GM12878 (cell line): ENCODE measurements at regions not wholly inside any gene's neighbourhood (a gene's known extent, or its start where the extent isn't known, plus 50 kb on each side); places are given as distances from the start of the nearest gene placed in this dataset.

ENCODE experiments used
- ATAC-seq: fragments of 200-7000 bp; cut with Tn5 transposase; 3 replicates; pipeline ENCODE4 v1.9.1; 2020; ENCODE audit warnings: mild to moderate bottlenecking, moderate library complexity
- BruUV-seq: library from RNA; stranded (reverse); fragments of 400-500 nt; replicated peaks from 2 replicates; lab custom pipeline; 2021; lab: Mats Ljungman, UMichigan
- CTCF ChIA-PET: fragments of 300-600 bp; sonication (Branson Sonifier 250); formaldehyde crosslinking; extraction: SDS; loops from one replicate; lab custom pipeline; 2021; ENCODE audit warnings: inconsistent platforms; lab: Yijun Ruan, JAX
- POLR2A ChIA-PET: fragments of 350-600 bp; formaldehyde crosslinking; extraction: SDS; loops from one replicate; lab custom pipeline; 2021; ENCODE audit warnings: inconsistent platforms; lab: Charles Lee
- RAD21 ChIA-PET: fragments of 300-600 bp; sonication (Branson Sonifier 250); formaldehyde crosslinking; loops from one replicate; lab custom pipeline; 2023; ENCODE audit warnings: antibody characterized with exemption; ENCODE audit not compliant: unreplicated experiment; lab: Charles Lee
- SMC1A ChIA-PET: fragments of 300-600 bp; sonication (Branson Sonifier 250); formaldehyde crosslinking; loops from one replicate; lab custom pipeline; 2023; ENCODE audit not compliant: unreplicated experiment, uncharacterized antibody; lab: Charles Lee
- DNase-seq: peaks from one replicate; pipeline ENCODE4 v3.0.0-alpha.2; 2011; ENCODE audit warnings: low read depth, low spot score
- FAIRE-seq: peaks from 3 replicates; lab custom pipeline; 2011; peaks lifted over from hg19 to GRCh38; lab: Jason Lieb, UNC
- H2AFZ ChIP-seq: 2 replicates; pipeline ENCODE4 v1.6.0; 2011; ENCODE audit warnings: low read depth, low read length, control low read depth; ENCODE audit not compliant: control insufficient read depth
- H3K27ac ChIP-seq: 2 replicates; pipeline ENCODE4 v1.5.1; 2011; ENCODE audit warnings: control low read depth; ENCODE audit not compliant: control insufficient read depth, insufficient read depth
- H3K27me3 ChIP-seq, 2 experiments: replicated peaks in 1 of 2; 2 replicates each; pipeline versions ENCODE4 v1.6.0 to v1.6.1; 2011; ENCODE audit warnings: low read length in 1 of 2; ENCODE audit not compliant: control insufficient read depth in 2 of 2, insufficient read depth in 2 of 2
- H3K36me3 ChIP-seq, 2 experiments: 2 replicates each; pipeline ENCODE4 v1.5.1; 2011; ENCODE audit warnings: low read length in 1 of 2; ENCODE audit not compliant: control insufficient read depth in 2 of 2, insufficient read depth in 2 of 2
- H3K4me1 ChIP-seq: 2 replicates; pipeline ENCODE4 v1.6.1; 2011; ENCODE audit warnings: mild to moderate bottlenecking, low read length, moderate library complexity, mixed read lengths; ENCODE audit not compliant: control insufficient read depth, insufficient read depth
- H3K4me2 ChIP-seq: 2 replicates; pipeline ENCODE4 v1.6.0; 2011; ENCODE audit warnings: control low read depth; ENCODE audit not compliant: control insufficient read depth, insufficient read depth
- H3K4me3 ChIP-seq: fragments of 200-600 bp; sonication (generic); 2 replicates; pipeline ENCODE4 v1.5.1; 2016
- H3K79me2 ChIP-seq: 2 replicates; pipeline ENCODE4 v1.6.0; 2011; ENCODE audit warnings: low read length; ENCODE audit not compliant: control insufficient read depth, insufficient read depth
- H3K9ac ChIP-seq: 2 replicates; pipeline ENCODE4 v1.8.0; 2011; ENCODE audit warnings: low read length, control low read depth, mixed read lengths; ENCODE audit not compliant: control insufficient read depth, insufficient read depth
- H3K9me3 ChIP-seq: replicated peaks from 3 replicates; pipeline ENCODE4 v1.5.1; 2011; ENCODE audit warnings: mild to moderate bottlenecking, low read length; ENCODE audit not compliant: control insufficient read depth, insufficient read depth
- H4K20me1 ChIP-seq: 2 replicates; pipeline ENCODE4 v1.6.0; 2011; ENCODE audit not compliant: control insufficient read depth, insufficient read depth
- ATF7 ChIP-seq: fragments of 450-650 bp; IDR thresholded peaks from 2 replicates; pipeline ENCODE4 v1.6.1; 2016; ENCODE audit warnings: low read depth, mild to moderate bottlenecking
- BCLAF1 ChIP-seq: fragments of 450-650 bp; IDR thresholded peaks from 2 replicates; pipeline ENCODE4 v1.6.1; 2017; ENCODE audit warnings: antibody characterized with exemption, mild to moderate bottlenecking, moderate library complexity
- BRCA1 ChIP-seq: IDR thresholded peaks from 2 replicates; pipeline ENCODE4 v1.6.1; 2011; ENCODE audit warnings: low read depth, low read length, improper control_type of control experiment
- CHD1 ChIP-seq: IDR thresholded peaks from 2 replicates; pipeline ENCODE4 v1.6.1; 2012; ENCODE audit warnings: low read depth, low read length, improper control_type of control experiment
- ELK1 ChIP-seq: IDR thresholded peaks from 2 replicates; pipeline ENCODE4 v1.6.1; 2012; ENCODE audit warnings: low read depth, low read length, improper control_type of control experiment
- EP300 ChIP-seq, 2 experiments: fragments of 150-350 bp in 1 of 2; IDR thresholded peaks; 2 replicates each; pipeline ENCODE4 v1.6.1; 2011 to 2012; ENCODE audit warnings: low read depth in 2 of 2, low read length in 2 of 2, borderline replicate concordance in 1 of 2, improper control_type of control experiment in 1 of 2, inconsistent platforms in 1 of 2; ENCODE audit not compliant: control insufficient read depth in 1 of 2
- JUNB ChIP-seq: IDR thresholded peaks from 2 replicates; pipeline ENCODE4 v1.6.1; 2016; ENCODE audit warnings: antibody characterized with exemption, mild to moderate bottlenecking
- LARP7 ChIP-seq: fragments of 450-650 bp; IDR thresholded peaks from 2 replicates; pipeline ENCODE4 v1.6.1; 2017; ENCODE audit warnings: mild to moderate bottlenecking
- NFYB ChIP-seq: IDR thresholded peaks from 2 replicates; pipeline ENCODE4 v1.6.1; 2011; ENCODE audit warnings: low read depth, mild to moderate bottlenecking, low read length, improper control_type of control experiment, moderate library complexity; ENCODE audit not compliant: insufficient read depth
- POLR2A ChIP-seq: IDR thresholded peaks from 2 replicates; pipeline ENCODE4 v1.6.1; 2011; ENCODE audit warnings: low read depth, mild to moderate bottlenecking, low read length
- POLR2AphosphoS2 ChIP-seq: IDR thresholded peaks from 2 replicates; pipeline ENCODE4 v1.6.1; 2011; ENCODE audit warnings: low read depth, mild to moderate bottlenecking, low read length, improper control_type of control experiment, moderate library complexity
- RCOR1 ChIP-seq: conservative IDR thresholded peaks from 2 replicates; pipeline ENCODE4 v1.6.1; 2012; ENCODE audit warnings: low read depth, low read length, improper control_type of control experiment
- SMARCA5 ChIP-seq: fragments of 450-650 bp; IDR thresholded peaks from 2 replicates; pipeline ENCODE4 v1.6.1; 2017; ENCODE audit warnings: mild to moderate bottlenecking
- TBL1XR1 ChIP-seq: IDR thresholded peaks from 2 replicates; pipeline ENCODE4 v1.6.1; 2012; ENCODE audit warnings: low read depth, low read length, improper control_type of control experiment
- YBX1 ChIP-seq: fragments of 450-650 bp; IDR thresholded peaks from 2 replicates; pipeline ENCODE4 v1.6.1; 2016; ENCODE audit warnings: antibody characterized with exemption
- ZSCAN29 ChIP-seq: fragments of 450-650 bp; IDR thresholded peaks from 2 replicates; pipeline ENCODE4 v1.6.1; 2017; ENCODE audit warnings: mild to moderate bottlenecking, moderate library complexity
- ZZZ3 ChIP-seq: IDR thresholded peaks from 2 replicates; pipeline ENCODE4 v1.6.1; 2011; ENCODE audit warnings: low read depth; ENCODE audit not compliant: control insufficient read depth, insufficient read length
- in situ Hi-C: fragments of 300-500 bp; cut with MboI; formaldehyde crosslinking; loops from 9 replicates; pipeline ENCODE4 v1.14.3; 2018; ENCODE audit warnings: mixed read lengths
- intact Hi-C: fragments of 100-400 bp; cut with micrococcal nuclease; formaldehyde crosslinking; loops from one replicate; pipeline ENCODE4 v1.14.2; 2022; ENCODE audit not compliant: unreplicated experiment
- TF ChIP-seq, protein P1 (sequence below): IDR thresholded peaks from 2 replicates; pipeline ENCODE4 v1.6.1; 2012; ENCODE audit warnings: low read length, inconsistent platforms
- TF ChIP-seq, protein P2 (sequence below): IDR thresholded peaks from 2 replicates; pipeline ENCODE4 v1.6.1; 2011; ENCODE audit warnings: borderline replicate concordance, low read depth, mild to moderate bottlenecking, moderate library complexity, low read length; ENCODE audit not compliant: insufficient read depth, poor library complexity, severe bottlenecking
- TF ChIP-seq, protein P3 (sequence below): IDR thresholded peaks from 2 replicates; pipeline ENCODE4 v1.6.1; 2011; ENCODE audit warnings: low read depth, mild to moderate bottlenecking, low read length, moderate library complexity, borderline replicate concordance; ENCODE audit errors: extremely low read depth

DNA sequence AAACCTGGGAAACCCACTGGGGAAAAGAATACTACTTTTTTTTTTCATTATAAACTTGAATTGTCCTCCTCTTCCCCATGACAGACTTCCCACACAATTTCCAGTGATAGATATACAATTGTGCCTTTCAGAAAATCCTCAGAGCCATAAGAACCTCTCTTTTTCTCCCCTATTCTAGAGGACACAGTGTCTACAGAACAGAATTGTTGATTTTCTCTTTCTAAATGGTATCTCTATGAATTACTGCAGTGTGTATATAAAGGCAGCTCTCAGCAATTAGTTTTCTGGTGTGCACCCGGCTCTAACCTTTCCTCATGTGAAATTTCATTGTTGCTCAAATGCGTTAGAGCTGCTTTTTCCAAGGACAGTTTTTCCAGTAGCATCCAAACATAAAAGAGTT is 430.1 kb downstream of the TUSC7 start (continued):
- TF ChIP-seq ELK1 (no peak), LARP7 (no peak), NFYB (no peak), POLR2A (no peak), CHD1 (no peak), BRCA1 (no peak), JUNB (no peak), ZSCAN29 (no peak)
- TF ChIP-seq, protein P1, sequence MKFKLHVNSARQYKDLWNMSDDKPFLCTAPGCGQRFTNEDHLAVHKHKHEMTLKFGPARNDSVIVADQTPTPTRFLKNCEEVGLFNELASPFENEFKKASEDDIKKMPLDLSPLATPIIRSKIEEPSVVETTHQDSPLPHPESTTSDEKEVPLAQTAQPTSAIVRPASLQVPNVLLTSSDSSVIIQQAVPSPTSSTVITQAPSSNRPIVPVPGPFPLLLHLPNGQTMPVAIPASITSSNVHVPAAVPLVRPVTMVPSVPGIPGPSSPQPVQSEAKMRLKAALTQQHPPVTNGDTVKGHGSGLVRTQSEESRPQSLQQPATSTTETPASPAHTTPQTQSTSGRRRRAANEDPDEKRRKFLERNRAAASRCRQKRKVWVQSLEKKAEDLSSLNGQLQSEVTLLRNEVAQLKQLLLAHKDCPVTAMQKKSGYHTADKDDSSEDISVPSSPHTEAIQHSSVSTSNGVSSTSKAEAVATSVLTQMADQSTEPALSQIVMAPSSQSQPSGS, result no peak

- Histone ChIP-seq H3K4me1 (no peaks in the 10 kb centered on the region), H3K27ac (no peak overlapping the region), H3K36me3 (no peaks in the 10 kb centered on the region), H3K9me3 (no peaks in the 10 kb centered on the region), H3K4me3 (no peak overlapping the region), H2AFZ (no peak overlapping the region), H3K27me3 (no peaks in the 10 kb centered on the region), H3K4me2 (no peak overlapping the region), H3K79me2 (no peaks in the 10 kb centered on the region), H4K20me1 (no peaks in the 10 kb centered on the region), H3K9ac (no peak overlapping the region)
- CTCF ChIA-PET, result no interaction called here
- SMC1A ChIA-PET, result no interaction called here
- RAD21 ChIA-PET, result no interaction called here
- FAIRE-seq (no peak), DNase-seq (no peak), ATAC-seq (no peak)
- intact Hi-C loops, result no loop called here
- POLR2A ChIA-PET, result no interaction called here
- BruUV-seq, result no TSS peak
- in situ Hi-C loops, result no loop called here
- TF ChIP-seq SMARCA5 (no peak), EP300 (IDR thresholded peaks at IDR 0.05; ENCODE audit: borderline replicate concordance in 1 of 2, control insufficient read depth in 1 of 2, low read depth in 2 of 2, low read length in 2 of 2) (no peak), BCLAF1 (no peak), POLR2AphosphoS2 (no peak), ZZZ3 (no peak), ATF7 (no peak), RCOR1 (no peak), TBL1XR1 (no peak), YBX1 (no peak)
- TF ChIP-seq, protein P2, sequence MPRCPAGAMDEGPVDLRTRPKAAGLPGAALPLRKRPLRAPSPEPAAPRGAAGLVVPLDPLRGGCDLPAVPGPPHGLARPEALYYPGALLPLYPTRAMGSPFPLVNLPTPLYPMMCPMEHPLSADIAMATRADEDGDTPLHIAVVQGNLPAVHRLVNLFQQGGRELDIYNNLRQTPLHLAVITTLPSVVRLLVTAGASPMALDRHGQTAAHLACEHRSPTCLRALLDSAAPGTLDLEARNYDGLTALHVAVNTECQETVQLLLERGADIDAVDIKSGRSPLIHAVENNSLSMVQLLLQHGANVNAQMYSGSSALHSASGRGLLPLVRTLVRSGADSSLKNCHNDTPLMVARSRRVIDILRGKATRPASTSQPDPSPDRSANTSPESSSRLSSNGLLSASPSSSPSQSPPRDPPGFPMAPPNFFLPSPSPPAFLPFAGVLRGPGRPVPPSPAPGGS, result no peak
- TF ChIP-seq, protein P3, sequence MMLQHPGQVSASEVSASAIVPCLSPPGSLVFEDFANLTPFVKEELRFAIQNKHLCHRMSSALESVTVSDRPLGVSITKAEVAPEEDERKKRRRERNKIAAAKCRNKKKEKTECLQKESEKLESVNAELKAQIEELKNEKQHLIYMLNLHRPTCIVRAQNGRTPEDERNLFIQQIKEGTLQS, result no peak
Observed at GRCh38 chr3:117141812-117142211, 432.2 kb downstream of the TUSC7 start.
